ENCODE measurements at regions not wholly inside any gene's neighbourhood (a gene's known extent, or its start where the extent isn't known, plus 50 kb on each side); places are given as distances from the start of the nearest gene placed in this dataset.

DNA sequence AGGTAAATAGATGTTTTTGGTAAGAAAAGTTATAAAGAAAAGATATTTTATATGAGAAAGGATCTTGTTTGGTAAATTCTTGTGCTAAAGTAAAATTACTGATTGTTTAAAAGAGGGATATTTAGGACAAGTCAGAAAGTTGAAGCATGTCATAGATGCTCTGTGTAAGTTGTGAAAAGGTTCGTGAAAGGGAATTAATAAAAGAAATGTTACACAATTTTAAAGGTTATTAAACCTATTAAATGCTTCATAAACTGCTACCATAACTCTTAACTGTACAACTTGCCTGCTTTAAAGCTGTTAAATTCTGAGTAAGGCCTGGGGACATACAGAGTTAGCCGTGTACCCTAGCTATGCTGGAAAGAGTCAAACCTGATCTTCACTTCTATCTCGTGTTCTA, 634.1 kb downstream of the ACTR3B start:
- CTCF ChIA-PET, result no interaction called here
- POLR2A ChIA-PET, result no interaction called here
- Histone ChIP-seq H3K36me3 (ENCODE audit: control insufficient read depth, insufficient read depth, low read length) (no peaks in the 10 kb centered on the region), H3K4me3 (ENCODE audit: low read depth, low read length) (no peak overlapping the region), H3K27me3 (ENCODE audit: control insufficient read depth, insufficient read depth, low read length) (no peaks in the 10 kb centered on the region)
- TF ChIP-seq, protein P1, sequence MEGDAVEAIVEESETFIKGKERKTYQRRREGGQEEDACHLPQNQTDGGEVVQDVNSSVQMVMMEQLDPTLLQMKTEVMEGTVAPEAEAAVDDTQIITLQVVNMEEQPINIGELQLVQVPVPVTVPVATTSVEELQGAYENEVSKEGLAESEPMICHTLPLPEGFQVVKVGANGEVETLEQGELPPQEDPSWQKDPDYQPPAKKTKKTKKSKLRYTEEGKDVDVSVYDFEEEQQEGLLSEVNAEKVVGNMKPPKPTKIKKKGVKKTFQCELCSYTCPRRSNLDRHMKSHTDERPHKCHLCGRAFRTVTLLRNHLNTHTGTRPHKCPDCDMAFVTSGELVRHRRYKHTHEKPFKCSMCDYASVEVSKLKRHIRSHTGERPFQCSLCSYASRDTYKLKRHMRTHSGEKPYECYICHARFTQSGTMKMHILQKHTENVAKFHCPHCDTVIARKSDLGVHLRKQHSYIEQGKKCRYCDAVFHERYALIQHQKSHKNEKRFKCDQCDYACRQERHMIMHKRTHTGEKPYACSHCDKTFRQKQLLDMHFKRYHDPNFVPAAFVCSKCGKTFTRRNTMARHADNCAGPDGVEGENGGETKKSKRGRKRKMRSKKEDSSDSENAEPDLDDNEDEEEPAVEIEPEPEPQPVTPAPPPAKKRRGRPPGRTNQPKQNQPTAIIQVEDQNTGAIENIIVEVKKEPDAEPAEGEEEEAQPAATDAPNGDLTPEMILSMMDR (IDR thresholded peaks at IDR 0.05; ENCODE audit: insufficient read depth, low read depth, low read length), result no peak
- DNase-seq (ENCODE audit: low read depth), result no peak

DNA sequence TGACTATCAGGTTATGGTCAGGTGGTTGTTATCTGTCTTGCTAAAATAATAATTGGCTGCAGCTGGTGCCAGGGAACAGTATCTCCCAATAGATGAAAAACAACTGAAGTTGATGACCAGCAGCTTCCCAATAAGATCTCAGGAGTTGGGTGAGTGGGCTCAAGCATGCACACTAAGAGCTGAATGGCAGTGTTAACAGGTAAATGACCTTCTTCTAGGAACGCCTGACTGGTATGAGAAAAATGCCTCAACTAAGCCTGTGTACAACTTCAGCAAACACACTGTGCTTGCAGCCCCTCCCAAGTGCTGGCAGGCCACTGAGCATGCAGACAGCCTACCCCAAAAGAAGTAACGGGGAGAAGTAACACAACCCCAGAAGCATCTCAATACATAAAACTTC, 636.9 kb downstream of the ACTR3B start:
- POLR2A ChIA-PET, result no interaction called here
- no peaks in the 10 kb centered on the region for H3K27me3 ChIP-seq (ENCODE audit: control insufficient read depth, insufficient read depth, low read length)
- no peaks in the 10 kb centered on the region for H3K36me3 ChIP-seq (ENCODE audit: control insufficient read depth, insufficient read depth, low read length)
- H3K4me3 ChIP-seq (ENCODE audit: low read depth, low read length), result no peak overlapping the region
- CTCF ChIA-PET, result no interaction called here
- TF ChIP-seq, protein P1 (IDR thresholded peaks at IDR 0.05; ENCODE audit: insufficient read depth, low read depth, low read length), result no peak
- no peak for DNase-seq (ENCODE audit: low read depth)

DNA sequence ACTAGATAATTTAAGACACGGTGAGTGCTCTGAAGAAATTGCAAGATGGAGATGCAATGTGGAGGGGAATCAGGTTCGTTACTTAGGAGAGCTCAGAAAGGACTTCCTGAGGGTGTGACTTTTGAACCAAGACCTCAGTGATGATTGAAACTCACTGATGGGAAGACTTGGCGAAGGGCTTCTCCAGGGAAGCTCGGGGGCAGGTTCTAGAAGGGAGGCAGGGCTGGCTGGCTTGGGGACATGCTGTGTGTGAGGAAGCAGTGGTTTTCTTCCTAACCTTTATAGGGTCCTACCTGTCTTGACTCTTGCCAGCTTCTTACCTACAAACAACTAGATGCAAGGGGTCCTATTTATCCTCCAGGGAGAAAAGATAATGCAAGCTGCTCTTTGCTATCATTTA, 637.9 kb downstream of the ACTR3B start:
- no peak for DNase-seq (ENCODE audit: low read depth)
- ChIA-PET POLR2A (no interaction called here), CTCF (no interaction called here)
- TF ChIP-seq, protein P1 (IDR thresholded peaks at IDR 0.05; ENCODE audit: insufficient read depth, low read depth, low read length), result no peak
- Histone ChIP-seq H3K4me3 (ENCODE audit: low read depth, low read length) (no peak overlapping the region), H3K36me3 (ENCODE audit: control insufficient read depth, insufficient read depth, low read length) (no peaks in the 10 kb centered on the region), H3K27me3 (ENCODE audit: control insufficient read depth, insufficient read depth, low read length) (no peaks in the 10 kb centered on the region)

DNA sequence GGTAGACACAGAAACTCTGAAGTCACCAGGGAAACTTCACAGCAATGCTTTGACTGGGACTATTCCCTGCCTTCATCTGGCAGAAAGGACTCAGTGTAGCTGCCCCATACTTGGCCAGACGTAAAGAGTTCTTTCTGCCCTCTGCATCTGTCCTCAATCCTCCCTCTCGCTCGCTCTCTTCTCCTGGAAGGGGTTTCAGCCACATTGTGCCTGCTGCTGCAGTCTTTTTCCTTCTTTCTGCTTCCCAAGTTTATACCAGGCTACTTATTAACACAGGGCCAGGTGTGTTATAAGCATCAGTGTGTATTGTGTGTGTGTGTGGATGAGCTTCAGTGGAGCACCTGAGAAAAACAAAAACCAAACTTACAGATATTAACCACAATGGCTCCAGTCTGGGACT, 638.4 kb downstream of the ACTR3B start:
- CTCF ChIA-PET, result no interaction called here
- TF ChIP-seq, protein P1 (IDR thresholded peaks at IDR 0.05; ENCODE audit: insufficient read depth, low read depth, low read length), result no peak
- POLR2A ChIA-PET, result no interaction called here

DNA sequence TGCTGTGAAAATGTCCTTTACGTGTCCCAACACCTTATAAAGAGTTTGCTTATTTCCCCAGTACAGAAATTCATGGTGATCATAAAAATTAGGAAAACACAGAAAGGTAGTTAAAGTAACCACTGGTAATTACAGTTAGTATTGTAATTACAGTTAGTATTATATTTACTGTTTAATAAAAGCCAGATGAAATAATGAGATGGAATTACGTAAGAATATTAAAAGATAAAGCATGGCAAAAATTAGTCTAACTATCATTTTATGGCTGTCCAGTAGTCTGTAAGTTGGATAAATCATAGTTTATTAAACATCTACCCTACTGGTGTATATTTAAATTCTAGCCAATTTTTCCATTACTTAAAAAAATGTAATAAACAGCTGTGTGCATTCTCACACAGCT, 638.8 kb downstream of the ACTR3B start:
- CTCF ChIA-PET, result no interaction called here
- TF ChIP-seq, protein P1 (IDR thresholded peaks at IDR 0.05; ENCODE audit: insufficient read depth, low read depth, low read length), result no peak
- no peak for DNase-seq (ENCODE audit: low read depth)
- no peak overlapping the region for H3K4me3 ChIP-seq (ENCODE audit: low read depth, low read length)
- POLR2A ChIA-PET, result no interaction called here
- H3K27me3 ChIP-seq (ENCODE audit: control insufficient read depth, insufficient read depth, low read length), result no peaks in the 10 kb centered on the region
- H3K36me3 ChIP-seq (ENCODE audit: control insufficient read depth, insufficient read depth, low read length), result no peaks in the 10 kb centered on the region

More for the DNA sequence above, 638.4 kb downstream of the ACTR3B start:
- no peaks in the 10 kb centered on the region for H3K36me3 ChIP-seq (ENCODE audit: control insufficient read depth, insufficient read depth, low read length)
- H3K27me3 ChIP-seq (ENCODE audit: control insufficient read depth, insufficient read depth, low read length), result no peaks in the 10 kb centered on the region
- DNase-seq (ENCODE audit: low read depth), result no peak
- H3K4me3 ChIP-seq (ENCODE audit: low read depth, low read length), result no peak overlapping the region

Data from BJ (cell line).